ENCODE measurements at regions not wholly inside any gene's neighbourhood (a gene's known extent, or its start where the extent isn't known, plus 50 kb on each side); places are given as distances from the start of the nearest gene placed in this dataset.

- no peak for TF ChIP-seq POLR2A (IDR thresholded peaks at IDR 0.05)
- TF ChIP-seq POLR2AphosphoS5 (IDR thresholded peaks at IDR 0.05) = no peak
- TF ChIP-seq, protein P1, sequence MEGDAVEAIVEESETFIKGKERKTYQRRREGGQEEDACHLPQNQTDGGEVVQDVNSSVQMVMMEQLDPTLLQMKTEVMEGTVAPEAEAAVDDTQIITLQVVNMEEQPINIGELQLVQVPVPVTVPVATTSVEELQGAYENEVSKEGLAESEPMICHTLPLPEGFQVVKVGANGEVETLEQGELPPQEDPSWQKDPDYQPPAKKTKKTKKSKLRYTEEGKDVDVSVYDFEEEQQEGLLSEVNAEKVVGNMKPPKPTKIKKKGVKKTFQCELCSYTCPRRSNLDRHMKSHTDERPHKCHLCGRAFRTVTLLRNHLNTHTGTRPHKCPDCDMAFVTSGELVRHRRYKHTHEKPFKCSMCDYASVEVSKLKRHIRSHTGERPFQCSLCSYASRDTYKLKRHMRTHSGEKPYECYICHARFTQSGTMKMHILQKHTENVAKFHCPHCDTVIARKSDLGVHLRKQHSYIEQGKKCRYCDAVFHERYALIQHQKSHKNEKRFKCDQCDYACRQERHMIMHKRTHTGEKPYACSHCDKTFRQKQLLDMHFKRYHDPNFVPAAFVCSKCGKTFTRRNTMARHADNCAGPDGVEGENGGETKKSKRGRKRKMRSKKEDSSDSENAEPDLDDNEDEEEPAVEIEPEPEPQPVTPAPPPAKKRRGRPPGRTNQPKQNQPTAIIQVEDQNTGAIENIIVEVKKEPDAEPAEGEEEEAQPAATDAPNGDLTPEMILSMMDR (IDR thresholded peaks at IDR 0.05 in 8 of 11, conservative IDR thresholded peaks at IDR 0.05 in 3 of 11) = no peak
- Histone ChIP-seq H3K27ac (no peak overlapping the region), H3K27me3 (replicated peaks in 1 of 7) (no peaks in the 10 kb centered on the region), H3K9me3 (peaks cover 0 to 15% (median 9%) of the 10 kb centered on the region in 8 donors), H3K4me1 (no peaks in the 10 kb centered on the region), H3K36me3 (no peaks in the 10 kb centered on the region), H3K4me3 (no peak overlapping the region)
- intact Hi-C loops (cut with DNase I; ENCODE audit: low total_unique reads) = no loop called here
- 55 to 61% (median 61%) methylated on average over 6 of the region's 6 CpGs for WGBS, 5 donors
- no peak for DNase-seq
These were observed 118.9 kb upstream of the POU3F3 start for GRCh38 chr2:104734937-104735586.

GRCh38 chr2:104736026-104736425, 117.9 kb upstream of the POU3F3 start:
- no peak overlapping the region for H3K27ac ChIP-seq
- no peaks in the 10 kb centered on the region for H3K36me3 ChIP-seq
- peaks cover 0 to 8% (median under 1%) of the 10 kb centered on the region in 8 donors for H3K9me3 ChIP-seq
- intact Hi-C loops (cut with DNase I; ENCODE audit: low total_unique reads) = no loop called here
- 79 to 90% (median 88%) methylated on average over 7 of the region's 7 CpGs for WGBS, 5 donors
- TF ChIP-seq POLR2AphosphoS5 (IDR thresholded peaks at IDR 0.05) (no peak), POLR2A (IDR thresholded peaks at IDR 0.05) (no peak)
- TF ChIP-seq, protein P1 (IDR thresholded peaks at IDR 0.05 in 8 of 11, conservative IDR thresholded peaks at IDR 0.05 in 3 of 11) = no peak
- H3K4me1 ChIP-seq = no peaks in the 10 kb centered on the region
- DNase-seq = no peak
- no peak overlapping the region for H3K4me3 ChIP-seq
- no peaks in the 10 kb centered on the region for H3K27me3 ChIP-seq (replicated peaks in 1 of 7)

DNA sequence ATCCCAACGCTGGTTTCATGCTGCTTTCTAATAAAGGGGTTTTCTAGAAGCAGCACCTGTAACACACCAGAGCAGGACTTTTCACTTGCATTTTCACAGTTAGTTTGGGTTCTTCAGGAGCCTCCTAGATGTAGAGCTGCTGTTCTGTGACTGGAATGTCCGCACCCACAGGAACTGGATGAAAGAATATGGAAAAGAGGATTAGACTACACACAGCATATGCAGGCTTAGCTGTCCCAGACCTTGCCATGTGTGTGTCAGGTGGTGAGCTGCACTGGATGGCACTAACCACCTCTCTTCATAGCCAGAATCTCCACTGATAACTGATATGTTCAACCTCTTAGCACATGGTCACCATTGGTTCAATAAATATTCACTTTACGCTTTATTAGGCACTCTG, 112.1 kb upstream of the POU3F3 start:
- H3K27me3 ChIP-seq (replicated peaks in 1 of 7) = peaks cover 0 to 13% (median 0%) of the 10 kb centered on the region in 7 donors
- 81 to 96% (median 88%) methylated on average over 3 of the region's 3 CpGs for WGBS, 5 donors
- no peaks in the 10 kb centered on the region for H3K4me1 ChIP-seq
- TF ChIP-seq, protein P1 (IDR thresholded peaks at IDR 0.05 in 8 of 11, conservative IDR thresholded peaks at IDR 0.05 in 3 of 11) = no peak
- no peak for TF ChIP-seq POLR2A (IDR thresholded peaks at IDR 0.05)
- TF ChIP-seq POLR2AphosphoS5 (IDR thresholded peaks at IDR 0.05) = no peak
- H3K27ac ChIP-seq = no peak overlapping the region
- no peaks in the 10 kb centered on the region for H3K9me3 ChIP-seq
- H3K4me3 ChIP-seq = no peak overlapping the region
- intact Hi-C loops (cut with DNase I; ENCODE audit: low total_unique reads) = no loop called here
- no peak for DNase-seq
- H3K36me3 ChIP-seq = no peaks in the 10 kb centered on the region

GRCh38 chr2:104744537-104744936, 109.4 kb upstream of the POU3F3 start:
- intact Hi-C loops (cut with DNase I; ENCODE audit: low total_unique reads) = no loop called here
- no peaks in the 10 kb centered on the region for H3K9me3 ChIP-seq
- no peak overlapping the region for H3K27ac ChIP-seq
- no peaks in the 10 kb centered on the region for H3K36me3 ChIP-seq
- DNase-seq = no peak
- peaks cover 0 to 13% (median 0%) of the 10 kb centered on the region in 7 donors for H3K27me3 ChIP-seq (replicated peaks in 1 of 7)
- TF ChIP-seq, protein P1 (IDR thresholded peaks at IDR 0.05 in 8 of 11, conservative IDR thresholded peaks at IDR 0.05 in 3 of 11) = no peak
- TF ChIP-seq POLR2A (IDR thresholded peaks at IDR 0.05) (no peak), POLR2AphosphoS5 (IDR thresholded peaks at IDR 0.05) (no peak)
- WGBS, 5 donors = 77 to 93% (median 87%) methylated on average over 6 of the region's 6 CpGs
- H3K4me3 ChIP-seq = no peak overlapping the region
- H3K4me1 ChIP-seq = no peaks in the 10 kb centered on the region

Data from spleen (tissue), 11 donors.